B cell (primary cell): ENCODE measurements at regions not wholly inside any gene's neighbourhood (a gene's known extent, or its start where the extent isn't known, plus 50 kb on each side); places are given as distances from the start of the nearest gene placed in this dataset.

Experiments
- ATAC-seq: fragments of 200-7000 bp; cut with Tn5 transposase; one replicate; pipeline ENCODE4 v1.10.0; 2021; ENCODE audit warnings: low read depth, mild to moderate bottlenecking, moderate number of reproducible peaks, moderate library complexity
- CTCF ChIA-PET: fragments of 350-600 bp; sonication (Branson Sonifier 250); formaldehyde crosslinking; loops from one replicate; lab custom pipeline; 2021; ENCODE audit warnings: antibody characterized with exemption, inconsistent platforms; lab: Charles Lee
- POLR2A ChIA-PET: fragments of 350-600 bp; sonication (Branson Sonifier 250); formaldehyde crosslinking; loops from one replicate; lab custom pipeline; 2021; ENCODE audit warnings: antibody characterized with exemption; lab: Charles Lee
- DNase-seq: peaks from one replicate; pipeline ENCODE4 v3.0.0; 2013
- H2AFZ ChIP-seq: 2 replicates; pipeline ENCODE4 v1.6.1; 2012; ENCODE audit warnings: mild to moderate bottlenecking, low read depth, low read length; ENCODE audit not compliant: insufficient read depth, poor library complexity, severe bottlenecking
- H3K27ac ChIP-seq, 2 donors: 1 replicate in 1 of 2; 2 replicates in 1 of 2; pipeline ENCODE4 v1.5.1; 2012 to 2013; ENCODE audit warnings: low read length in 2 of 2, mild to moderate bottlenecking in 2 of 2, moderate library complexity in 1 of 2
- H3K27me3 ChIP-seq, 4 experiments: fragments of 200-600 bp in 1 of 4; sonication (generic) in 1 of 4; replicated peaks in 1 of 4; 1 replicate in 2 of 4; 2 replicates in 2 of 4; pipeline versions ENCODE4 v1.6.1 to v1.7.0; 2013 to 2016; ENCODE audit warnings: low read length in 3 of 4, mild to moderate bottlenecking in 2 of 4, mixed read lengths in 1 of 4, moderate library complexity in 1 of 4; ENCODE audit not compliant: insufficient read depth in 4 of 4, control insufficient read depth in 3 of 4; ENCODE audit errors: control extremely low read depth in 1 of 4
- H3K36me3 ChIP-seq, 2 experiments: replicated peaks in 1 of 2; 1 replicate in 1 of 2; 2 replicates in 1 of 2; pipeline versions ENCODE4 v1.6.1 to v1.7.1; 2013; ENCODE audit warnings: low read length in 1 of 2; ENCODE audit not compliant: insufficient read depth in 2 of 2, control insufficient read depth in 1 of 2; ENCODE audit errors: control extremely low read depth in 1 of 2, extremely low read depth in 1 of 2
- H3K4me1 ChIP-seq, 2 donors: fragments of 200-600 bp in 1 of 2; sonication (generic) in 1 of 2; 1 replicate in 1 of 2; 2 replicates in 1 of 2; pipeline versions ENCODE4 v1.5.1 to v1.6.1; 2013 to 2017; ENCODE audit warnings: low read length in 2 of 2; ENCODE audit not compliant: control insufficient read depth in 2 of 2, insufficient read depth in 2 of 2
- H3K4me2 ChIP-seq: replicated peaks from 2 replicates; pipeline ENCODE3; 2012; ENCODE audit warnings: mild to moderate bottlenecking, low read depth, low read length; ENCODE audit not compliant: poor library complexity, severe bottlenecking
- H3K4me3 ChIP-seq, 5 experiments: fragments of 200-600 bp in 1 of 5; sonication (generic) in 1 of 5; 1 replicate in 3 of 5; 2 replicates in 2 of 5; pipeline versions ENCODE4 v1.5.1 to v1.7.0; 2011 to 2016; ENCODE audit warnings: low read length in 4 of 5, mild to moderate bottlenecking in 4 of 5, low read depth in 2 of 5, control low read depth in 1 of 5, moderate library complexity in 1 of 5; ENCODE audit not compliant: insufficient read depth in 1 of 5; ENCODE audit errors: control extremely low read depth in 1 of 5, extremely low read depth in 1 of 5
- H3K79me2 ChIP-seq: fragments of 200-600 bp; sonication (generic); one replicate; pipeline ENCODE4 v1.6.0; 2016; ENCODE audit warnings: low read length; ENCODE audit not compliant: control insufficient read depth, insufficient read depth
- H3K9ac ChIP-seq: fragments of 200-600 bp; sonication (generic); 2 replicates; pipeline ENCODE4 v1.6.1; 2017; ENCODE audit warnings: mild to moderate bottlenecking, low read length, moderate library complexity
- H3K9me3 ChIP-seq, 3 donors: one replicate each; pipeline versions ENCODE4 v1.6.1 to v1.7.1; 2013; ENCODE audit warnings: low read length in 2 of 3; ENCODE audit not compliant: control insufficient read depth in 2 of 3, insufficient read depth in 1 of 3; ENCODE audit errors: control extremely low read depth in 1 of 3
- H4K20me1 ChIP-seq: 2 replicates; pipeline ENCODE4 v1.6.0; 2012; ENCODE audit warnings: mild to moderate bottlenecking, low read length; ENCODE audit not compliant: insufficient read depth, control insufficient read depth, poor library complexity, severe bottlenecking
- H3K27ac Mint-ChIP-seq: one replicate; pipeline ENCODE4 v1.8.0; 2021; ENCODE audit warnings: mixed read lengths
- H3K27me3 Mint-ChIP-seq: one replicate; pipeline ENCODE4 v1.8.0; 2021; ENCODE audit warnings: mixed read lengths
- H3K4me1 Mint-ChIP-seq: one replicate; pipeline ENCODE4 v1.8.0; 2021; ENCODE audit warnings: mixed read lengths
- H3K4me3 Mint-ChIP-seq: one replicate; pipeline ENCODE4 v1.8.0; 2021; ENCODE audit warnings: mixed read lengths
- H3K9me3 Mint-ChIP-seq: one replicate; pipeline ENCODE4 v1.8.0; 2022; ENCODE audit warnings: mixed read lengths; ENCODE audit not compliant: insufficient read depth
- EZH2 ChIP-seq: IDR thresholded peaks from 2 replicates; pipeline ENCODE4 v1.6.1; 2012; ENCODE audit warnings: borderline replicate concordance, low read depth, mild to moderate bottlenecking, moderate library complexity, low read length; ENCODE audit not compliant: insufficient read depth, poor library complexity, severe bottlenecking
- WGBS: methylation state at CpG from one replicate; pipeline ENCODE4 v1.1.5; 2013; ENCODE audit warnings: missing lambda C conversion rate; ENCODE audit not compliant: insufficient coverage; 5-methylcytosine and 5-hydroxymethylcytosine counted together
- intact Hi-C: fragments of 100-400 bp; cut with micrococcal nuclease; formaldehyde crosslinking; loops from one replicate; pipeline ENCODE4 v1.10.0; 2022
- TF ChIP-seq, protein P1 (sequence below): fragments of 200-600 bp; IDR thresholded peaks from one replicate; pipeline ENCODE4 v1.8.0; 2022; ENCODE audit warnings: antibody characterized with exemption, mild to moderate bottlenecking

GRCh38 chr21:17195351-17195750 lies 317.5 kb upstream of the CXADR start:
- Histone ChIP-seq H3K9ac (no peak overlapping the region), H3K27me3 (no peaks in the 10 kb centered on the region), H3K79me2 (no peaks in the 10 kb centered on the region), H2AFZ (no peak overlapping the region), H3K9me3 (peaks cover 0 to 15% (median 0%) of the 10 kb centered on the region in 3 donors), H3K27ac (no peak overlapping the region), H3K4me1 (no peaks in the 10 kb centered on the region), H3K36me3 (no peaks in the 10 kb centered on the region), H3K4me3 (no peak overlapping the region), H4K20me1 (no peaks in the 10 kb centered on the region), H3K4me2 (no peak overlapping the region)
- H3K4me3 Mint-ChIP-seq: no peak overlapping the region
- POLR2A ChIA-PET: no interaction called here
- DNase-seq (no peak), ATAC-seq (no peak)
- no peaks in the 10 kb centered on the region for H3K27me3 Mint-ChIP-seq
- no CpG with 5 or more reads among the region's 1 CpG for WGBS
- intact Hi-C loops: no loop called here
- TF ChIP-seq, protein P1, sequence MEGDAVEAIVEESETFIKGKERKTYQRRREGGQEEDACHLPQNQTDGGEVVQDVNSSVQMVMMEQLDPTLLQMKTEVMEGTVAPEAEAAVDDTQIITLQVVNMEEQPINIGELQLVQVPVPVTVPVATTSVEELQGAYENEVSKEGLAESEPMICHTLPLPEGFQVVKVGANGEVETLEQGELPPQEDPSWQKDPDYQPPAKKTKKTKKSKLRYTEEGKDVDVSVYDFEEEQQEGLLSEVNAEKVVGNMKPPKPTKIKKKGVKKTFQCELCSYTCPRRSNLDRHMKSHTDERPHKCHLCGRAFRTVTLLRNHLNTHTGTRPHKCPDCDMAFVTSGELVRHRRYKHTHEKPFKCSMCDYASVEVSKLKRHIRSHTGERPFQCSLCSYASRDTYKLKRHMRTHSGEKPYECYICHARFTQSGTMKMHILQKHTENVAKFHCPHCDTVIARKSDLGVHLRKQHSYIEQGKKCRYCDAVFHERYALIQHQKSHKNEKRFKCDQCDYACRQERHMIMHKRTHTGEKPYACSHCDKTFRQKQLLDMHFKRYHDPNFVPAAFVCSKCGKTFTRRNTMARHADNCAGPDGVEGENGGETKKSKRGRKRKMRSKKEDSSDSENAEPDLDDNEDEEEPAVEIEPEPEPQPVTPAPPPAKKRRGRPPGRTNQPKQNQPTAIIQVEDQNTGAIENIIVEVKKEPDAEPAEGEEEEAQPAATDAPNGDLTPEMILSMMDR: no peak
- no peak for TF ChIP-seq EZH2
- H3K27ac Mint-ChIP-seq: no peak overlapping the region
- CTCF ChIA-PET: no interaction called here
- H3K9me3 Mint-ChIP-seq: peaks cover 14% of the 10 kb centered on the region
- H3K4me1 Mint-ChIP-seq: no peaks in the 10 kb centered on the region

DNA sequence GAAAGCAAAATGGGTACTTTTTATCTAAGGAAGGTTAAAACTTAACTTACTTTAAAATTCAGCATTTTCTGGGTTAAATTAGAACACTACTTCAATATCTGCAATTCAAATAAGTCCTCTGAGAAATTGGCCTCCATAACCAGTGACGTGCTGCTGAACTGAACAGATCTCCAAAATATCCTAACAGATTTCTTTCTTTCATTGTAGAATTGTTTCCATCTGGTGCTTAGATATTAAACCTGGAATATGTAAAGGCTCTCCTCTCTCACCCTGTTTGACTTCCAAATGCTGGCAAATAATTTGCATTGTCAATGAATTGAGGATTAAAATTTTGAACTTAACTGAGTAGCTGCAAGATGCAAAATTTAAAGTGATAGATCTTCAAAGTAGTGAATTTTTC lies 316.9 kb upstream of the CXADR start:
- ChIA-PET CTCF (no interaction called here), POLR2A (no interaction called here)
- no peak for TF ChIP-seq EZH2
- TF ChIP-seq, protein P1: no peak
- peaks cover 12% of the 10 kb centered on the region for H3K9me3 Mint-ChIP-seq
- H2AFZ ChIP-seq: no peak overlapping the region
- H3K9me3 ChIP-seq: peaks cover 0 to 15% (median 3%) of the 10 kb centered on the region in 3 donors
- H3K4me2 ChIP-seq: no peak overlapping the region
- no peak overlapping the region for H3K9ac ChIP-seq
- no peak overlapping the region for H3K4me3 Mint-ChIP-seq
- H3K27me3 ChIP-seq: no peaks in the 10 kb centered on the region
- no peaks in the 10 kb centered on the region for H3K36me3 ChIP-seq
- H3K4me1 ChIP-seq: no peaks in the 10 kb centered on the region
- no CpG with 5 or more reads among the region's 1 CpG for WGBS
- H3K27ac Mint-ChIP-seq: no peak overlapping the region
- no peaks in the 10 kb centered on the region for H3K4me1 Mint-ChIP-seq
- H3K27ac ChIP-seq: no peak overlapping the region
- DNase-seq (no peak), ATAC-seq (no peak)
- H4K20me1 ChIP-seq: no peaks in the 10 kb centered on the region
- no peak overlapping the region for H3K4me3 ChIP-seq
- intact Hi-C loops: no loop called here
- no peaks in the 10 kb centered on the region for H3K27me3 Mint-ChIP-seq
- H3K79me2 ChIP-seq: no peaks in the 10 kb centered on the region
